SK-N-MC (cell line): ENCODE measurements at regions not wholly inside any gene's neighbourhood (a gene's known extent, or its start where the extent isn't known, plus 50 kb on each side); places are given as distances from the start of the nearest gene placed in this dataset.

Experiments
- EZH2 ChIP-seq: fragments of 200-600 bp; sonication (generic); IDR thresholded peaks from one replicate; pipeline ENCODE4 v1.6.1; 2017; ENCODE audit warnings: antibody characterized with exemption
- FOXP2 ChIP-seq: optimal IDR thresholded peaks from 2 replicates; pipeline ENCODE3; 2011; ENCODE audit warnings: mild to moderate bottlenecking, moderate library complexity; ENCODE audit not compliant: insufficient read depth; ENCODE audit errors: extremely low read length, control extremely low read depth
- POLR2AphosphoS5 ChIP-seq: IDR thresholded peaks from 2 replicates; pipeline ENCODE4 v1.6.1; 2012; ENCODE audit warnings: mild to moderate bottlenecking, low read depth, low read length, borderline replicate concordance

DNA sequence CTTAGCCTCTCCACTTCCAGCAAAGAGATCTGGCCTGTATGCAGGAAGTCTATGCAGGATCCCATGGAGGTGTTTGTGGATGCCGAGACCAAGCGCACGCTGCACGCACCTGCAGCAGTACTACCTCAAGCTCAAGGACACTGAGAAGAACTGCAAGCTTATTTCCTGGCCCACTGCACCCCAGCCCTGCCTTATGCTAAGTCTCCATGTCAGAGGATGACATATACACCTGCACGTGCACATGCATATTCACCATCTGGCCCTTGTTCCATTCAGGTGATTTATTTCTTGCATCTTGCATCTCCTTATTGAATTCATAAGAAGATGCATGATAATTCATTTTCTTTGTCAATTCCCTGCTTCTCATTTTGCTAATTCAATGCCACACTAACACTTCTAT lies 472.8 kb upstream of the SGCG start:
- no peak for TF ChIP-seq EZH2
- no peak for TF ChIP-seq POLR2AphosphoS5
- no peak for TF ChIP-seq FOXP2
